Neural cell (in vitro differentiated cells): ENCODE measurements at regions not wholly inside any gene's neighbourhood (a gene's known extent, or its start where the extent isn't known, plus 50 kb on each side); places are given as distances from the start of the nearest gene placed in this dataset.

Experiments used
- CTCF ChIP-seq: fragments of 450-650 bp; IDR thresholded peaks from 2 replicates; pipeline ENCODE4 v1.5.1; 2014; ENCODE audit warnings: antibody characterized with exemption, mild to moderate bottlenecking, moderate library complexity; ENCODE audit not compliant: poor library complexity, severe bottlenecking
- EP300 ChIP-seq: fragments of 450-650 bp; conservative IDR thresholded peaks from 2 replicates; pipeline ENCODE4 v1.6.1; 2014; ENCODE audit warnings: antibody characterized with exemption, mild to moderate bottlenecking, moderate library complexity; ENCODE audit not compliant: poor library complexity, severe bottlenecking
- EZH2 ChIP-seq: fragments of 200-600, 300-800 bp; shearing (Covaris generic), sonication (generic); IDR thresholded peaks from 2 replicates; pipeline ENCODE4 v1.6.1; 2014; ENCODE audit warnings: antibody characterized with exemption, low read length, borderline replicate concordance, mild to moderate bottlenecking; ENCODE audit not compliant: insufficient read depth, poor library complexity, severe bottlenecking

GRCh38 chr5:143758015-143758414 lies 53.9 kb upstream of the HMHB1 start:
- no peak for TF ChIP-seq EZH2
- no peak for TF ChIP-seq CTCF
- no peak for TF ChIP-seq EP300
